Brain pericyte (primary cell): ENCODE measurements at regions not wholly inside any gene's neighbourhood (a gene's known extent, or its start where the extent isn't known, plus 50 kb on each side); places are given as distances from the start of the nearest gene placed in this dataset.

Experiments
- DNase-seq: peaks from one replicate; pipeline ENCODE4 v3.0.0-alpha.2; 2012; ENCODE audit warnings: low read depth, low spot score

DNA sequence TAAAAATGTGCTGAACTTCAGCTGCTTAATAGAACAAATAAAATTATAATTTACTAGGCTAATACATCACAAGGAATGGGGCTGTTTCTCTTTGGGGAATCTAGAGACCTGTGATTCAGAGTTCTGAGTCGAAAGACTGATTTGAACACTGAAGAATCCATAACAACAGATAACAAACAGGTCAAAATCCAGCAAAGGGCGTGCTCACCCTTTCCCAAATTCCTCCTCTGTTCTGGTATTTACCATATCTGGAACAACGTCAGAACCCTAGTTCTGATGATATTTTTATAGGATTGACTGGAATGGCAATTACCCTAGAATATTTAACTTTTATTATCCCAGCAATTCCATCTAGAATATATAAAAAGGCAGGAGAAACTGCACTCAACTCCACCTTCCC, 66.0 kb upstream of the ITGA6 start:
- DNase-seq, result no peak

DNA sequence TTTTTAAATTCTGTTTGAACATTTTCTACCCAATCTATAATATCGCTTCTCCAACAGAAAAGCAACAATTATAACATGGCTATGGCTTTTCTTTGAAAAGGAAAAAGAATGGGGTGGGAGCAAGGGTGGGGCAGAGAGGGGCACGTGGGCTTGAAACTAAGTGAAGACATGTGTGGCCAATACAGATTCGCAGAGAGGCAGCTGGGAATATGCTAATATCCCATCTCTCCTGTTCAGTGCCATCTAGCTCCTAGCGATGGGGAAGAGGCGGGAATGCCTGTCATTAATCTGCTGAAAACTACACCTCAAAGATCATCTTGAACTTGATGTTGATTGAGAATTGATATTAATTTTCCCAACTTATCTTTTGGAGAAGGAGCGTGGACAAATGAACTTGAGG, 65.5 kb upstream of the ITGA6 start:
- DNase-seq, result no peak

DNA sequence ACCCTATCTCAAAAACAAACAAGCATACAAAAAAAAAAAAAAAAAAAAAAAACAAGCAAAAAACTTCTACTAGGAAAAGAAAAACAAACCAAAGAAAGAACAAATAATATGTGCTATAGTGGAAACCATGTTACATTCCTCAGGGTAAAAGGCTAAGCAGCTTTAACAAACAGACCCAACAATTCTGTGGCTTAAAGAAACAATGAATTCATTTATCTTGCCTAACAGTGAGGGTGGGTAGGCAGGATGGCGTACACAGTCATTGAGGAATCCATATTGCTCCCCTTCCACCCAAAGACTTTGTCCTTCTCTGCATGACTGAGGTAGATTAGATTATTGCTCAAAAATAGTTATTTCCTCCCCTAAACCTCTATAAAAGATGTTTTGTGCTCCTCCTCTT, 63.1 kb upstream of the ITGA6 start:
- no peak for DNase-seq

DNA sequence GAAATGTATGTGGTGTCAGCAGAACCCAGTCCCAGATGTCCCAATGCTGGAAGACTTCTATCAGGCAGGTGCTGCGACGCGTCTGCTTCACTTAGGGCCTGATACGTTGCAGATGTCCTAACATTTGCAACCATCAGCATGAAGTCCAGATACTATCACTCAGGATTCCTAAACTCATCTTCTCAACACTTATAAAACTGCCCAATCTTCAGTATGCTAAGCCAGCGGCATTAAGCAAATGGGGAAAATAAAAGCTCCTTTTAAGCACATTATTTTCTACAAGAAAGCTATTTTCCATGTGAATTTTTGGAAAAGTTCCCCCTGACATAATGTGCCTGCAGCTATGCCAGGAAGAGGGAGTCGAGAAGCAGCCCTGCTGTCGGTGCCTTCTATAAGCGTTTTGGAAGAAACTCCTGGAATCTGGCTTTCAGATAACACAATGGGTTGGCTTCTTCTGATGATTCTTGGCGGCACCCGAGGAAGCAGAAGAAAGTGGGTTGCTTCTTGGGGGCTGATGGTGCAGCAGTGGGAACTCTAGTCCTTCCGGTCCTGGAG, 60.7 kb upstream of the ITGA6 start:
- no peak for DNase-seq

DNA sequence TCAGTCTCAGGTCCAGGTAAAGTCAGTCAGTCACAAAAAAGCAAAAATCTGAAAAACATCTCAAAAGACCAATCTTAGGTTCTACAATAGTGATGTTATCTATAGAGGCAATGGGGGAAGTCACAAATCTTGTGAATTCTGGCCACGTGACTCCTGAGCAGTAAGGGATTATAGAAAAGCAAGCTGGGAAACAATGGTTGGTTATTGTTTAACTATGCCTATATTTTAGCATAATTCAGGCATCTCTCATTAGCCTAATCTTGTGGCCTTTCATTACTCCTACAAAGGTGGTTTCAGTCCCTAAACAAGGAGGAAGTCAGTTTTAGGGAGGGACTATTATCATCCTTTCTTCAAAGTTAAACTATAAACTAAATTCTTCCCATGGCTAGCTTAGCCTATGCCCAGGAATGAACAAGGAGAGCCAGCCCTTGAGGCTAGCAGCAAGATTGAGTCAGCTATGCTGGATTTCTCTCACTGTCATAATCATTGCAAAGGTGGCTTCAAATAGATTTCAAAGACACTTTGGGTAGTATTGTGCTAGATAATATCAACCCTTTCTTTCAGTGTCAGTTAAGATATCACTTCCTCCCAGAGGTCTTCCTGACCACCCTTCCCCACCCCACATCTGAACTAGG, 56.4 kb upstream of the ITGA6 start:
- DNase-seq, result no peak

DNA sequence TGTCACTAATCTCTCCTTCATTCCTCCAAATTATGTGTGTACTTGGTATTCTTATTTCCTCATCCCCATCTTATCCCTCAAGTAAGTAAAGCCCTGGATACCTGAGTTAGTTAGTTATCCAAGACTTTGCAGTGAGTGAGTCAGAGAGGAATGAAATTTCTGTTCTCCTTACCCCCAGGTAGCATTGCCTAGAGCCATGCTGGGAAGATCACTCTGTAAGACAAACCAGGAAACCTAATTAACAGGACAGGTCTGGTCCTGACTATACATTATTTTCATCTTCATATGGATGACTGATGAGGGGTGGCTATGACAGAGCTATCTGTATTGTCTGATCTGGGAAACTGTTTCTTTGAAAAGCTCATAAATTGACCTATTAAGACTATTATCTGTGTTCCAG, 55.0 kb upstream of the ITGA6 start:
- no peak for DNase-seq

DNA sequence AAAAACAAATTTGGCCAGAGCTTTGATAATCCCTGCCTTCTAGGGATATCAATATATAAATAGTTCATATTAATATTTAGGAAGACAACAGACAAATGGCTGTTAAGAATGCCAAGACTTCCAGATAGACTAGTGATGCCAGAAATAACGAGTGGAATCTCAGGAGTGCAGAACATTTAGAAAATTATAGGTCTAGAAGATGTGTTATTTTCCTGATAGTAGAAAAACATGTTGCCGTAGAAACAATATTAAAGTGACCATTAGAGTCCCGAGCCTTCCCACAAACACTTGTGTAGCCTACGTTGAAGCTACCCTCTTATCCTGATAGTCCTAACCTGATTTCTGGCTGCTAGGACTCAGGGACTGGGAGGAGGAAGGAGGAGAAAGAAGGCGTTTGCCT, 54.3 kb upstream of the ITGA6 start:
- no peak for DNase-seq

DNA sequence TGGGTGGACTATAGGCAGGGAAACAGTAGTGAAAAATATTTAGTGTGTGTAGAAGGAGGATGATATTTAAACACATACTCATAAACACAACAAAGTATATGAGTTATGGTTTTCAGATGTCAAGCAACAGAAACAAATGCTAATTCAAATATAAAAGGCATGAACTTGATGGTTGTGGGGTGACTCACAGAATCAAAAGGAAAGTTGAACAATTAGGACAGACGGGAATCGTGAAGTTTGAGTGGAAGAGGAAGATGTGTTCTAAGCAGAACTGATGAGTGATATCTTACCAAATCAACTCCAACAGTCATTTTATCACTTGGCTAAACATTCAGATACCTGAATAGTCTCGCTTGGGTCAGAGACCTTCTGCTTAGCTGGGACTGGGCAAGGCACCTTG, 53.6 kb upstream of the ITGA6 start:
- DNase-seq, result no peak

DNA sequence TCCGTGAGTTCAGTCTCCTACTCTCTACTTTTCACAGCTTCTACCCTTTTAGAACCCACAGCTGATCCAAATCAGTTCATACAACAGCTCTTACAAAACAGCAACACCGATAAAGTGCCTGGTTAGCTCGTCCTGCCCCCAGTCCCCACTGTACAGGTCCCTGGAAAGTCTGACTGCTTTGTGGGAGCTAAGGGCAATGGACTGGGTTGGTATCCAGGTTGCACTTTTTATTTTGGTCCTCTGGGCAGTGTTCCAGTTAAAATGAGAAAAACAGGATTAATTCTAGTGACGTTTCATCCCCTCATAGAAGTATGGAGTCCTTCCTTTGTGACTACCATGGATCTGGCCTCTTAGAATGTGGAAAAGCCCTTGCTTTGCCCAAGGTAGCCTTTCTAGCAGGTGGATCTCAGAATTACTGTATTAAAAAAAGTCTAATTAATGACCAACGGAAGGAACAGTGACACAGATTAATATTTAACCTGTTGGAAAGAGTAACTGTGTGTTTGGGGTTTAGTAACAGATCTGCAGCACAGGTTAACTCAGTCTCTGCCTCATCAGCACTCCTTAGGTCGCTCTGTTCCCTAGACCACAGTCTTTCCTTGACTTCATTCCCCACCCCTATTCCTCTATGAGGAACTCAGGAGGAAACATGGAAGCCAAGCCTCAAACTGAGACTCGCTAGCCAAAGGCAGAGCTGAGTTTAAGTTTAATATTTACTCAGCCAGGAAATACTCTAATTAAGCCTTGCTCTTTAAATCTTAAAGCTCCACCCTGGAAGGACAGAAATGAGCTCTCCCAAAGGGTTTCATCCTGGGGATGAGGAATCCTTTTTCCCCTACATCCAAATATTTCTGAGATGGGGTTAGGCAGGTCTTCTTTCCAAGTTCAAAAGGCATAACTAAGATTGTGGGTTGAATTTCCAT, 52.8 kb upstream of the ITGA6 start:
- DNase-seq, result no peak

DNA sequence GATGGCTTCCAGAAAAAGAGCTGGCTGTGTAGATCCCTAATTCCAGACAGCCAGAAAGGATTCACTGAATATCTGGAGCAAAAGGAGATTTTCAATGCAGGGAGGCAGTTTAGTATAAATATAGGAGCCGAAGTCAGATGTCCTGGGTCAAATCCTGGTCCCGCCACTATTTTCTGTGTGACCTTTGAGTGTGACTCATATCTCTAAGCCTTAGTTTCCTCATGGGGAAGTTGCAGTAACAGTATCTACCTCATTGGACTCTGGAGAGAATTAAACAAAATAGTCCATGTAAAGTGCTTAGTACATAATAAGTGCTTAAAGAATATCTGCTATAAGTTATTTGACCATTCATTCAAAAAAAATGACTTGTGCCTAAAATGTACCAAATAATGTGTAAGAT, 52.1 kb upstream of the ITGA6 start:
- no peak for DNase-seq

DNA sequence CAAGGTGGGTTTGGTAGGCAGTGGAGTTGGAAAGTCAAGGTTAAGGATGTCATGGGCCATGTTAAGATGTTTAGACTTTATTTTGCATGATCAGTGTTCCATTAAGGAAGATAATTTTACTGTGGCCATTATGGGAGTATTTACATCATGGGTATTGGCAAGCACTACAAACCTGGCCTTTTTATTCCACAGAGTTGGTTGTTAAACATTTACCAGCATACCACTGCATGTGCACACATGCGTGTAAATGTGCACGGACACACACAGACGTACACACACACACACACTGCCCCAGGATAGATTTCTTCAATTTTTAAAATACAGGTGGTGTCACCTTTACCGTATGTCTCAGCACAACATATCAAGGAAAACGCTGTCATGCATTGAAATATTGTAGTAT, 51.4 kb upstream of the ITGA6 start:
- no peak for DNase-seq

DNA sequence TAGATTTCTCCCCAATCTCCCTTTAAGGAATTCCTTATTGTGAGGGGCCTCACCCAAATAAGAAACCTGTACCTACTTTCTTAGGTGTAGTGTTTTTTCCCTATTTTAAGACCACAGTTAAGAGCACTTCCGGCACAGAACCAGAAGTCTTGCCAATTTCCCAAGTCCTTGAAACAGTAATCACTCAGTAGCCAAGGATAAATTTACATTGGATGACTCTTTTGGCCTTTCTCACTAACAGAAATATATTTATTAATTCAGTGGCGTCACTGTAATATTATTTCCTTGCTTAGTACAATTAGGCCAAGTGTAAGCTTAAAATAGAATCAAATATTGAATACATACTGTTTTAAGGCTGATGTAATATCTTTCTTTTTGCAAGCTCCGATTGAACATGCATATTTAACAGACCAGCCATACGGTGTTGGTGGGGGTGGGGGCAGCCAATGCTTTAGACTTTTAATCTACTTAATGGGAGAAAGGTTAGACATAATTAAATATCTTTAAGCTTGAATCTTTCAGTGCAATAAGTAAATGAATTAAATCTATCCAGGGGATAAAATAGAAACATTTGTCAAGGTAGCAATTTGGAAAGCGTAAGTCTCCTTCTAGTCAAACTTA, 50.8 kb upstream of the ITGA6 start:
- no peak for DNase-seq

DNA sequence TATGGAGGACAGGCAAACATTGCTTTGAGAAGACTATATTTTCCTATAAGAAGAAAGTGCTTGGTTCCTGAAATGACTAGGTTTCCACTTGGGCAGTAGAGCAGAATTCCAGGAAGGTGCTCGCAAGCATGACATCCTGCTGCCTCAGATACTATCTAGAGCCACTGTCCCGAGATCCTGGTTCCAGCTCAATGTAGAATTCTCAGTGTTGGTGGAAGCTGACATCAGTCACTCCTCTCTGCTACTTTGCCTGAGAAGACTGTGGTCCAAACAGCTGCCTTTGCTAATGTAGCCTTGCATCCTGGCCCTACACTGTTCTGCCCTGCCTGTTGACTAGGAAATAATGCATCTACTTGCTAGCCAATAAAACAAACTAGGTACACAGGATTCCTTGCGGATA, 50.0 kb upstream of the ITGA6 start:
- no peak for DNase-seq
